ENCODE measurements at regions not wholly inside any gene's neighbourhood (a gene's known extent, or its start where the extent isn't known, plus 50 kb on each side); places are given as distances from the start of the nearest gene placed in this dataset.
A peak's percentile ranks its signal among the peaks of the same experiment; 100 is the strongest.

DNA sequence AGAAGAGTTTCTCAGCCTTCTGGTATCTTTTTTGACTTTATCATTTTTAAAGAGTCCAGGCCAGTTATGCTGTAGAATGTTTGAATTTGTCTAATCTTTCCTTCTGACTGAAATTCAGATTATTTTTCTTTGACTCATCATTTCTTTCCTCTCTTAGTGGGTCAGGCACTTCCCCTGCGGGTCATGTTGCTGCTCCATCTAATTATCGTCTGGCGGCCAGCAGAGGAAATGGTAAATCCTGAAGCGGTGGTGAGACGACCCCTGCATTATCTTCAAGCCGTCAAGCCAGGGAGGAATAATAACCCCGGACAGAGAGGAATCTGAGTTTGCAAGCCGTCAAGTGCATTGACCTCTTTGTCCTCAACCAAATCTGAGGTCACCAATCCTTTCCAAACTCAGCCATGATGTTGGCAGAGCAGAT lies 102.1 kb downstream of the ADSS2 start:
- H3K4me1 ChIP-seq, result peaks cover 18% of the 10 kb centered on the region
- TF ChIP-seq, protein P1, sequence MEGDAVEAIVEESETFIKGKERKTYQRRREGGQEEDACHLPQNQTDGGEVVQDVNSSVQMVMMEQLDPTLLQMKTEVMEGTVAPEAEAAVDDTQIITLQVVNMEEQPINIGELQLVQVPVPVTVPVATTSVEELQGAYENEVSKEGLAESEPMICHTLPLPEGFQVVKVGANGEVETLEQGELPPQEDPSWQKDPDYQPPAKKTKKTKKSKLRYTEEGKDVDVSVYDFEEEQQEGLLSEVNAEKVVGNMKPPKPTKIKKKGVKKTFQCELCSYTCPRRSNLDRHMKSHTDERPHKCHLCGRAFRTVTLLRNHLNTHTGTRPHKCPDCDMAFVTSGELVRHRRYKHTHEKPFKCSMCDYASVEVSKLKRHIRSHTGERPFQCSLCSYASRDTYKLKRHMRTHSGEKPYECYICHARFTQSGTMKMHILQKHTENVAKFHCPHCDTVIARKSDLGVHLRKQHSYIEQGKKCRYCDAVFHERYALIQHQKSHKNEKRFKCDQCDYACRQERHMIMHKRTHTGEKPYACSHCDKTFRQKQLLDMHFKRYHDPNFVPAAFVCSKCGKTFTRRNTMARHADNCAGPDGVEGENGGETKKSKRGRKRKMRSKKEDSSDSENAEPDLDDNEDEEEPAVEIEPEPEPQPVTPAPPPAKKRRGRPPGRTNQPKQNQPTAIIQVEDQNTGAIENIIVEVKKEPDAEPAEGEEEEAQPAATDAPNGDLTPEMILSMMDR (IDR thresholded peaks at IDR 0.05), result no peak
- H3K27me3 ChIP-seq (ENCODE audit: low read depth), result no peaks in the 10 kb centered on the region
- DNase-seq, result no peak
- H3K9me3 ChIP-seq, result no peaks in the 10 kb centered on the region
- H3K36me3 ChIP-seq, result no peaks in the 10 kb centered on the region
- intact Hi-C loops (cut with DNase I), result no loop called here
- no peak for ATAC-seq
- no peak overlapping the region for H3K4me3 ChIP-seq
- no peak overlapping the region for H3K27ac ChIP-seq

DNA sequence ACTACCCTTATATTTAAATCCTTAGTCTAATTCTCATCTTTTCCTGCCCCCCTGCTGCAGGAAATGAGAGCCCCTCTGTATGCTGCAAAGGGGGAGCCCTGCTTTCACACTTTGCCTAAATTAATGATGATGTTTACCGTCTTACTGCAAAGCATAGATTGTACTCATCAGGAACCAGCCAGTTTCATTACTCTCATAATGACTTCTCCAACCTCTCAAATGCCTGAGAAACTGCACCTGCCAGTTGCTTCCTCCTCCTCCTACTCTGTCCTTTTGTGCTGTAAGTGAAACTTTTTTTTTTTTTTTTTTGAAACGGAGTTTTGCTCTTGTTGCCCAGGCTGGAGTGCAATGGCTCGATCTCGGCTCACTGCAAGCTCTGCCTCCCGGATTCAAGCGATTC lies 101.7 kb downstream of the ADSS2 start:
- no peak for ATAC-seq
- no peak overlapping the region for H3K27ac ChIP-seq

DNA sequence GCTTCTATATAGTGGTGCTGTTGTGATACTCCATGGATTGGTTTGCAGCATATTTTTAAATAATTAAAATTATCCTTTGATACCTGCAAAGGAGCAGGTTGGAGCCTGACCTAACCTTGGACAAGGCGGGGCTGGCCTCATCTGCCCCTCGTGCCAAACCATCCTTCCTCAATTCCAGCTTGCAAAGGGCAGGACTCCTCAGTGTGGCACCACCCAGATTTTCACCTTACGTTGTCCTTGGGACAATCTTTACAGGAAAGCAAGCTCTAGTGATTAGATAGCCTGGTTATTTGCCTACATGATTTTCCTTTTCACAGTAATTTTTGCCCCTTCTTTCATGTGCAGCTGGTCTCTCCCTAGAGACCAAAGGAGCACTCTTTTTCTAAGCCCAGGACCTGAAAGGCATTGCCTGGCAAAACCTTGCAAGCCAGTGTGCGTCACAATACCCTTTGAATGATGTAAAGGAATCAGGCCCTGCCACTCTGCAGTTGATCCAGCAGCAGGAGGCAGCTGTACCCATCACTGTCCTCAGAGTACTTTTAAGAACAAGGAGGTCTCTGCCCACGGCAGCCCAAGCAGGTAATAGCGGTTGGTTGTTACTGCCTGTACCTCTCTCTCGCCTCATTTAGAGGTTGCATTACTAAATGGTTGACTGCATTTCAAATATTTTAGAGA lies 99.4 kb downstream of the ADSS2 start:
- no peaks in the 10 kb centered on the region for H3K27me3 ChIP-seq (ENCODE audit: low read depth)
- TF ChIP-seq, protein P1 (IDR thresholded peaks at IDR 0.05), result no peak
- no peak overlapping the region for H3K4me3 ChIP-seq
- no peak for DNase-seq
- no peaks in the 10 kb centered on the region for H3K9me3 ChIP-seq
- no peak for ATAC-seq
- H3K27ac ChIP-seq, result no peak overlapping the region
- H3K4me1 ChIP-seq, result peaks cover 18% of the 10 kb centered on the region
- intact Hi-C loops (cut with DNase I), result no loop called here
- H3K36me3 ChIP-seq, result no peaks in the 10 kb centered on the region

More for the DNA sequence above, 101.7 kb downstream of the ADSS2 start:
- Histone ChIP-seq H3K27me3 (ENCODE audit: low read depth) (no peaks in the 10 kb centered on the region), H3K36me3 (no peaks in the 10 kb centered on the region), H3K4me1 (peaks cover 18% of the 10 kb centered on the region), H3K4me3 (no peak overlapping the region), H3K9me3 (no peaks in the 10 kb centered on the region)
- no peak for DNase-seq
- TF ChIP-seq, protein P1 (IDR thresholded peaks at IDR 0.05), result no peak
- intact Hi-C loops (cut with DNase I), result no loop called here

DNA sequence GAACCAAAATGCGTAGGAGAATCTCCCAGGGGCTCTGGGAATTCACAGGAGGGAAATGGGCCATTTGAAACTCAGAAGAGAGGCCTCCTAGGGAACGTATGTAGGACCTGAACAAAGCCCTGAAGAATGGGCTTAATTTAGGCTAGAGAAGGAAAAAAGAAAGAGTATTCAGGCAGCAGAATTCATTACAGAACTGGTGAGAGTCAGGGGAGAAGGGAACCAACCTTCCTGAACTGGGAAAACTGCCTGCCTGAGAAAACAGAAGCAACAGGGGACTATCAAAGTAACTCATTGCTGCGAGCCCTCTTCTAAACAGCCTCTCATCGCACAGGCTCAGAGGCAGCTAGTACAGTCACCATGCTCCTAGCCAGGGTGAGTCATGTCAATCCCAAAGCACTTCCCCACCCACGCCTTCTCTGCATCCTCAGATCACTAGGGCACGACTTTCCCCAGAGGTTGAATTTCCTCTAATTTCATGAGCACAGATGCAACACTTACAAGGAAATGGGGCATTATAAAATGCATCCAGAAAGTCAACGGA lies 98.1 kb downstream of the ADSS2 start:
- intact Hi-C loops (cut with DNase I), result no loop called here
- peak; percentile 67 for DNase-seq
- no peak overlapping the region for H3K27ac ChIP-seq
- H3K9me3 ChIP-seq, result no peaks in the 10 kb centered on the region
- H3K36me3 ChIP-seq, result no peaks in the 10 kb centered on the region
- H3K27me3 ChIP-seq (ENCODE audit: low read depth), result no peaks in the 10 kb centered on the region
- peaks cover 18% of the 10 kb centered on the region for H3K4me1 ChIP-seq
- TF ChIP-seq, protein P1 (IDR thresholded peaks at IDR 0.05), result no peak
- peak; percentile 87 to 94 for ATAC-seq
- H3K4me3 ChIP-seq, result no peak overlapping the region

DNA sequence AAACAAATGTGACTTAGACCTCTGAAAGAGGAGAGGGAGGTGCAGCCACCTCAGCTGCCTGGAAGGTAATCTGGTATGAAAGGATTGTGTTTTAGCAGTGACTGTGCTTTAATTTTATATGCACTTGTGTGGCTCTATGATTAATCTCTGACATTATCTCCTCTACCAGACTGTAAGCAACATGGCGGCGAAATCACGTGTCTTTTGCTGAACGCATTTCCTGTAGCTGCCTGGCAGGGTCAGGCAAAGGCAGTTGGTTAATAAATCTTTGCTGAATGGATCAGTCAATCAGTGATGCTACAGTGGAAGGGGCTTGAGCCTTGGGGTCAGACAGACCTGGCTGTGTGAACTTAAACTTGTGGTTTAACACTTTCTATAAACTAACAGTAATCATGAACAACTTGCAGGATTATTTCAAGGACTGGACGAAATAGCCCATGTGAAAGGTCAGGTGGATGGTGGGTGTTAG lies 96.9 kb downstream of the ADSS2 start:
- Histone ChIP-seq H3K27me3 (ENCODE audit: low read depth) (no peaks in the 10 kb centered on the region), H3K4me1 (peaks cover 11% of the 10 kb centered on the region), H3K36me3 (no peaks in the 10 kb centered on the region), H3K27ac (no peak overlapping the region), H3K4me3 (no peak overlapping the region), H3K9me3 (no peaks in the 10 kb centered on the region)
- no peak for ATAC-seq
- TF ChIP-seq, protein P1 (IDR thresholded peaks at IDR 0.05), result no peak
- DNase-seq, result no peak
- intact Hi-C loops (cut with DNase I), result no loop called here

All from lower lobe of right lung (tissue), 2 donors.